ENCODE measurements at regions not wholly inside any gene's neighbourhood (a gene's known extent, or its start where the extent isn't known, plus 50 kb on each side); places are given as distances from the start of the nearest gene placed in this dataset.

- Histone ChIP-seq H3K4me3 (no peak overlapping the region), H3K36me3 (no peaks in the 10 kb centered on the region), H3K9me3 (no peaks in the 10 kb centered on the region), H3K27ac (no peak overlapping the region), H3K27me3 (no peaks in the 10 kb centered on the region), H3K4me1 (peaks cover 3% of the 10 kb centered on the region)
- intact Hi-C loops (cut with DNase I) = no loop called here
- ATAC-seq = no peak
- no peak for TF ChIP-seq CTCF (IDR thresholded peaks at IDR 0.05)
- no peak for DNase-seq
Observed at GRCh38 chr1:80896781-80897356, 903.9 kb upstream of the ADGRL2 start.

- no peak for ATAC-seq
- Histone ChIP-seq H3K27me3 (no peaks in the 10 kb centered on the region), H3K27ac (no peak overlapping the region), H3K9me3 (no peaks in the 10 kb centered on the region), H3K4me1 (peaks cover 3% of the 10 kb centered on the region), H3K36me3 (no peaks in the 10 kb centered on the region), H3K4me3 (no peak overlapping the region)
- no peak for DNase-seq
- no peak for TF ChIP-seq CTCF (IDR thresholded peaks at IDR 0.05)
- intact Hi-C loops (cut with DNase I) = no loop called here
Observed at GRCh38 chr1:80894921-80895320, 905.8 kb upstream of the ADGRL2 start.

DNA sequence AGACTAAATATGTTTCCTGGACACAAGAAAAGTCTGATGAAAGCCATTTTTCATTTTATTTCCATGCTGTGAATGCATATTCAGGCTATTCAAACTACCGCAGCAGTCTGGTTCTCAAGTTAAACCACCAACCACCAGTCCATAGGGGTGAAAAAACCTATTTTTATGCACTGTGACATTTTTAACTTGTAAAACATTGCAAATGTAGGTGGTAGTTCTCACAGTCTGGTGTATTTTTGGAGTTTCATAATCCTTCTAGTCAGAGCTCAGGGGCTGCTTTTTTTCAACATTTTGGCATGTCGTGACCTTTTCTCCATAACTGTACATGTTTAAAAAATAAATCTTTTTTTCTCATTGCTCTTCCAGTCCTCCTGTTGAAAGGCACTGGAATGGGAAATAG, 907.6 kb upstream of the ADGRL2 start:
- H3K27me3 ChIP-seq = no peaks in the 10 kb centered on the region
- H3K9me3 ChIP-seq = no peaks in the 10 kb centered on the region
- peaks cover 3% of the 10 kb centered on the region for H3K4me1 ChIP-seq
- no peak for DNase-seq
- no peaks in the 10 kb centered on the region for H3K36me3 ChIP-seq
- ATAC-seq = no peak
- intact Hi-C loops (cut with DNase I) = no loop called here
- no peak for TF ChIP-seq CTCF (IDR thresholded peaks at IDR 0.05)
- H3K27ac ChIP-seq = no peak overlapping the region
- no peak overlapping the region for H3K4me3 ChIP-seq

DNA sequence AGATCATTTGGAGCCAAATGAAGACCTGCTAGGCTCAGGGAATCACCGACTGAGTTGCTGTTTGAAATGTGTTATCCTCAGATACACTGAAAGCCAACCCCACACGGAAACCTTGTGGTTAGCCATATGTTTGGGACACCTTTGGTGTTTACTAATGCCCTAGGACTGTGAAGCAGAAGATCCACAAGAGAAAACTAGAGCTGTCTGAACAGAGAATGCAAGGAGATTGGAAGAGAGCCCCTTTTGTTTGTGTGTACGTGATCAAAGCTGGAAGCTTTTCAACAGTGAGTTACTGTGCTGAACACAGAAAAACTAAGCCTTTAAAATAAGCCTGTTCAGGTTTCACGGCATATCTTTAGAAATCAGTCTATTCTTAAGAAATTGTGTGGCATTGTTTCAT, 908.2 kb upstream of the ADGRL2 start:
- Histone ChIP-seq H3K27ac (no peak overlapping the region), H3K27me3 (no peaks in the 10 kb centered on the region), H3K4me3 (no peak overlapping the region), H3K36me3 (no peaks in the 10 kb centered on the region), H3K9me3 (no peaks in the 10 kb centered on the region), H3K4me1 (peaks cover 3% of the 10 kb centered on the region)
- TF ChIP-seq CTCF (IDR thresholded peaks at IDR 0.05) = no peak
- no peak for DNase-seq
- intact Hi-C loops (cut with DNase I) = no loop called here
- ATAC-seq = no peak

DNA sequence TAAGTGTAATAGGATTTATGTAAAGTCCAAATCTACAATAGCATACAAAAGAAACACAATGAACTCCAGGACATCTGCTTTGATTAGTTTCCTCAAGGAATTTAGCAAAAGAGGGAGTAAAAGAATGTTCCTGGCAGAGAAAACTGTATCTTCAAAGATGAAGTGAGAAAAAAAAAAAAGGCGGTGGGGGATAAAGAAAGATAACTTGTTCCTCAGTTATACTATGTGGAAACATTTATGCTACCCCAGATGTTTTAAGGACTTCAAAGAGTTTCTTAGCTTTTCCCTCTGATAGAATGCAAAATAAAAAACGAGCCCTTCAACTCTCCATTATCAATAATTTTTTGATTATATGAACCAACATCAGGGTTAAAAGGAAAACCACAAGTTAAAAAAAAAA, 908.9 kb upstream of the ADGRL2 start:
- H3K4me1 ChIP-seq = peaks cover 3% of the 10 kb centered on the region
- no peaks in the 10 kb centered on the region for H3K36me3 ChIP-seq
- no peaks in the 10 kb centered on the region for H3K9me3 ChIP-seq
- no peak for ATAC-seq
- no peak for DNase-seq
- intact Hi-C loops (cut with DNase I) = no loop called here
- no peak for TF ChIP-seq CTCF (IDR thresholded peaks at IDR 0.05)
- H3K27ac ChIP-seq = no peak overlapping the region
- H3K4me3 ChIP-seq = no peak overlapping the region
- no peaks in the 10 kb centered on the region for H3K27me3 ChIP-seq

GRCh38 chr1:80882553-80882952, 918.2 kb upstream of the ADGRL2 start:
- intact Hi-C loops (cut with DNase I) = no loop called here
- no peaks in the 10 kb centered on the region for H3K9me3 ChIP-seq
- no peak overlapping the region for H3K4me3 ChIP-seq
- ATAC-seq = no peak
- no peak for DNase-seq
- no peak overlapping the region for H3K27ac ChIP-seq
- H3K4me1 ChIP-seq = no peaks in the 10 kb centered on the region
- H3K36me3 ChIP-seq = no peaks in the 10 kb centered on the region
- H3K27me3 ChIP-seq = no peaks in the 10 kb centered on the region
- TF ChIP-seq CTCF (IDR thresholded peaks at IDR 0.05) = no peak
